Heart left ventricle (tissue), 13 donors: ENCODE measurements at regions not wholly inside any gene's neighbourhood (a gene's known extent, or its start where the extent isn't known, plus 50 kb on each side); places are given as distances from the start of the nearest gene placed in this dataset.

Experiments used
- CTCF ChIP-seq, 12 donors: fragments of 200-600 bp; sonication (generic) in 4 of 12; IDR thresholded peaks; one replicate each; pipeline versions ENCODE4 v1.5.0 to v1.8.0; 2018 to 2022; ENCODE audit warnings: antibody characterized with exemption in 12 of 12, mild to moderate bottlenecking in 5 of 12
- POLR2A ChIP-seq, 2 donors: fragments of 450-650 bp; IDR thresholded peaks; one replicate each; pipeline ENCODE4 v1.6.1; 2017; ENCODE audit warnings: antibody characterized with exemption in 2 of 2, mild to moderate bottlenecking in 2 of 2, moderate library complexity in 2 of 2
- donor health status: ischemic (EF 13 %, LVEDD 7.1; RV severe dilation, severe dysfunction).
- donor health status: DM: no; HTN: yes; CAD: no.
- donor health status: DM: no; HTN: no; CAD: no.
- donor health status: ischemic (EF 25% LVEDD 6.9; RV normal size, moderate dysfunction).
- donor health status: ischemic (EF 25% LVEDD 5.7; RV mildly dilated, moderate dysfunction).
- donor health status: ischemic (EF 35%, LVEDD 5.7; RV mildly dilated, moderate dysfunction).
- donor health status: nonischemic (EF 11% LVEDD 7.7; RV severe dilation, severe dysfunction).
- donor health status: DM: yes; HTN: yes; CAD: no.
- donor health status: PGD.
- donor health status: ischemic (EF 29% LVEDD 5.4; RV normal size, mild dysfunction).
- donor health status: nonischemic (EF 23%, LVEDD 6.1; RV moderate dilation, normal function).

- TF ChIP-seq CTCF (IDR thresholded peaks at IDR 0.05) (no peak), POLR2A (IDR thresholded peaks at IDR 0.05) (no peak)
Measured at GRCh38 chr2:136611451-136611850, 153.9 kb upstream of the THSD7B start.
